PC-9 (cell line): ENCODE measurements at regions not wholly inside any gene's neighbourhood (a gene's known extent, or its start where the extent isn't known, plus 50 kb on each side); places are given as distances from the start of the nearest gene placed in this dataset.

Experiments used
- CTCF ChIP-seq: fragments of 200-600 bp; sonication (generic); conservative IDR thresholded peaks from 2 replicates; pipeline ENCODE4 v1.6.1; 2017; ENCODE audit warnings: mixed run types, antibody characterized with exemption, mild to moderate bottlenecking, moderate library complexity
- EZH2 ChIP-seq: fragments of 200-600 bp; sonication (generic); IDR thresholded peaks from 2 replicates; pipeline ENCODE4 v1.8.0; 2017; ENCODE audit warnings: antibody characterized with exemption, low read depth

- TF ChIP-seq CTCF (no peak), EZH2 (no peak)
Observed at GRCh38 chr15:96219681-96220080, 110.8 kb upstream of the NR2F2 start.
